Upper lobe of left lung (tissue), 4 donors: ENCODE measurements at regions not wholly inside any gene's neighbourhood (a gene's known extent, or its start where the extent isn't known, plus 50 kb on each side); places are given as distances from the start of the nearest gene placed in this dataset.

Source experiments
- CTCF ChIP-seq, 6 experiments: fragments of 450-650 bp in 4 of 6; fragments of 200-600 bp in 2 of 6; sonication (generic) in 2 of 6; IDR thresholded peaks; one replicate each; pipeline ENCODE4 v1.5.1; 2016 to 2019; ENCODE audit warnings: antibody characterized with exemption in 6 of 6
- EP300 ChIP-seq, 4 donors: sonication (generic); formaldehyde crosslinking; IDR thresholded peaks; one replicate each; pipeline ENCODE4 v1.5.1; 2017; ENCODE audit warnings: antibody characterized with exemption in 4 of 4, control low read depth in 2 of 4
- POLR2A ChIP-seq, 4 donors: fragments of 450-650 bp; IDR thresholded peaks; one replicate each; pipeline ENCODE4 v1.5.1; 2016 to 2017; ENCODE audit warnings: antibody characterized with exemption in 4 of 4, mild to moderate bottlenecking in 2 of 4

- no peak for TF ChIP-seq CTCF (IDR thresholded peaks at IDR 0.05)
- no peak for TF ChIP-seq POLR2A (IDR thresholded peaks at IDR 0.05)
- TF ChIP-seq EP300 (IDR thresholded peaks at IDR 0.05): no peak
Measured at GRCh38 chr10:85430991-85431390, 935.6 kb downstream of the GRID1 start.
